H1 (cell line): ENCODE measurements at regions not wholly inside any gene's neighbourhood (a gene's known extent, or its start where the extent isn't known, plus 50 kb on each side); places are given as distances from the start of the nearest gene placed in this dataset.

Experiments
- YY1 ChIP-seq: IDR thresholded peaks from 2 replicates; pipeline ENCODE4 v1.6.1; 2011; ENCODE audit warnings: low read depth, mild to moderate bottlenecking, low read length
- TF ChIP-seq, protein P1 (sequence below): IDR thresholded peaks from 2 replicates; pipeline ENCODE4 v1.6.1; 2011; ENCODE audit warnings: low read depth, mild to moderate bottlenecking, low read length; ENCODE audit not compliant: insufficient read depth

- no peak for TF ChIP-seq YY1
- TF ChIP-seq, protein P1, sequence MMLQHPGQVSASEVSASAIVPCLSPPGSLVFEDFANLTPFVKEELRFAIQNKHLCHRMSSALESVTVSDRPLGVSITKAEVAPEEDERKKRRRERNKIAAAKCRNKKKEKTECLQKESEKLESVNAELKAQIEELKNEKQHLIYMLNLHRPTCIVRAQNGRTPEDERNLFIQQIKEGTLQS, result no peak
Observed at GRCh38 chr16:17773698-17774101, 302.9 kb upstream of the XYLT1 start (continued).
